MM.1S (cell line): ENCODE measurements at regions not wholly inside any gene's neighbourhood (a gene's known extent, or its start where the extent isn't known, plus 50 kb on each side); places are given as distances from the start of the nearest gene placed in this dataset.

ENCODE experiments used
- DNase-seq: peaks from one replicate; pipeline ENCODE4 v3.0.0-alpha.2; 2015
- H2AFZ ChIP-seq: fragments of 300-600 bp; sonication (generic); 2 replicates; pipeline ENCODE4 v1.6.0; 2016; ENCODE audit warnings: antibody characterized with exemption, low read length
- H3F3A ChIP-seq: fragments of 300-600 bp; sonication (generic); 2 replicates; pipeline ENCODE4 v1.6.1; 2016; ENCODE audit warnings: mild to moderate bottlenecking, antibody characterized with exemption, low read length, moderate library complexity, mixed read lengths; ENCODE audit not compliant: insufficient read depth
- H3K27ac ChIP-seq: fragments of 300-600 bp; sonication (generic); 2 replicates; pipeline ENCODE4 v1.5.1; 2016; ENCODE audit warnings: mild to moderate bottlenecking, low read length
- H3K27me3 ChIP-seq: fragments of 300-600 bp; sonication (generic); replicated peaks from 2 replicates; pipeline ENCODE4 v1.6.0; 2016; ENCODE audit warnings: low read length; ENCODE audit not compliant: insufficient read depth
- H3K36me3 ChIP-seq: fragments of 300-600 bp; sonication (generic); replicated peaks from 2 replicates; pipeline ENCODE4 v1.6.1; 2016; ENCODE audit warnings: mild to moderate bottlenecking, low read length, mixed read lengths; ENCODE audit not compliant: insufficient read depth
- H3K4me1 ChIP-seq: fragments of 300-600 bp; sonication (generic); 2 replicates; pipeline ENCODE4 v1.6.1; 2016; ENCODE audit warnings: low read length, mixed read lengths
- H3K4me2 ChIP-seq: fragments of 300-600 bp; sonication (generic); 2 replicates; pipeline ENCODE4 v1.6.0; 2016; ENCODE audit warnings: low read depth, low read length
- H3K4me3 ChIP-seq: fragments of 300-600 bp; sonication (generic); 2 replicates; pipeline ENCODE4 v1.5.1; 2016; ENCODE audit warnings: low read length, mixed read lengths
- H3K79me2 ChIP-seq: fragments of 300-600 bp; sonication (generic); 2 replicates; pipeline ENCODE4 v1.6.1; 2016; ENCODE audit warnings: mixed run types, low read length, mixed read lengths
- H3K9ac ChIP-seq: fragments of 300-600 bp; sonication (generic); 2 replicates; pipeline ENCODE4 v1.6.1; 2016; ENCODE audit warnings: low read length, mixed read lengths
- H3K9me2 ChIP-seq: fragments of 300-600 bp; sonication (generic); replicated peaks from 2 replicates; pipeline ENCODE4 v1.6.1; 2016; ENCODE audit warnings: mild to moderate bottlenecking, low read length, mixed read lengths; ENCODE audit not compliant: insufficient read depth
- H3K9me3 ChIP-seq: fragments of 300-600 bp; sonication (generic); replicated peaks from 2 replicates; pipeline ENCODE4 v1.6.1; 2016; ENCODE audit warnings: mild to moderate bottlenecking, low read length, mixed read lengths; ENCODE audit not compliant: insufficient read depth
- H4K20me1 ChIP-seq: fragments of 300-600 bp; sonication (generic); 2 replicates; pipeline ENCODE4 v1.6.1; 2016; ENCODE audit warnings: mild to moderate bottlenecking, low read length, moderate library complexity, mixed read lengths; ENCODE audit not compliant: insufficient read depth
- CTCF ChIP-seq: fragments of 300-600 bp; sonication (generic); IDR thresholded peaks from 2 replicates; pipeline ENCODE4 v1.5.1; 2016; ENCODE audit warnings: antibody characterized with exemption, low read length, mixed read lengths
- EZH2 ChIP-seq: fragments of 300-600 bp; sonication (generic); optimal IDR thresholded peaks from 2 replicates; pipeline ENCODE3; 2017; ENCODE audit warnings: low read depth, mild to moderate bottlenecking, antibody characterized with exemption, low read length, mixed read lengths
- EZH2phosphoT487 ChIP-seq: fragments of 300-600 bp; sonication (generic); IDR thresholded peaks from 2 replicates; pipeline ENCODE4 v1.6.1; 2018; ENCODE audit warnings: antibody characterized with exemption, low read length

DNA sequence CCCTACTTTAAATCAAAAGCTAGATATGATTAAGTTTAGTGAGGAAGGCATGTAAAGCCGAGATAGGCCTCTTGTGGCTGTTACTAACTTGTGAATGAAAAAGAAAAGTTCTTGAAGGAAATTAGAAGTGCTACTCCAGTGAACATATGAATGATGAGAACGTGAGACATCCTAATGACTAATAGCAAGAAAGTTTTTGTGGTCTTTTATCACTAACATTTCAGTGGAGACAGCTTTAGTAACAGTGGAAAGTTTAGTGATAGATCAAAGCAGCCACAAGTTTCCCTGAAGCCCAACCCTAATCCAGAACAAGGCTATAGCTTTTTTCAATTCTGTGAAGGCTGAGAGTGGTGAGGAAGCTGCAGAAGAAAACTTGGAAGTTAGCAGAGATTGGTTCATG, 73.6 kb upstream of the LRRC8B start:
- Histone ChIP-seq H3K4me1 (no peaks in the 10 kb centered on the region), H3K9ac (no peak overlapping the region), H3K27me3 (no peaks in the 10 kb centered on the region), H3K4me2 (no peak overlapping the region), H2AFZ (no peak overlapping the region), H3K27ac (no peak overlapping the region), H4K20me1 (no peaks in the 10 kb centered on the region), H3K36me3 (no peaks in the 10 kb centered on the region), H3F3A (no peaks in the 10 kb centered on the region), H3K9me3 (no peaks in the 10 kb centered on the region), H3K4me3 (no peak overlapping the region), H3K9me2 (no peaks in the 10 kb centered on the region), H3K79me2 (no peaks in the 10 kb centered on the region)
- TF ChIP-seq EZH2phosphoT487, result no peak
- DNase-seq, result peak; percentile 18

GRCh38 chr1:89453123-89453972, 71.3 kb upstream of the LRRC8B start:
- TF ChIP-seq CTCF (no peak), EZH2phosphoT487 (no peak), EZH2 (no peak)

GRCh38 chr1:89454845-89455521, 69.6 kb upstream of the LRRC8B start:
- Histone ChIP-seq H4K20me1 (no peaks in the 10 kb centered on the region), H3K9me2 (no peaks in the 10 kb centered on the region), H3K4me1 (no peaks in the 10 kb centered on the region), H3K79me2 (no peaks in the 10 kb centered on the region), H3K9me3 (no peaks in the 10 kb centered on the region), H2AFZ (0 out of 2 replicates have a peak overlapping the region, but pooled peaks have one; percentile 3), H3K27ac (no peak overlapping the region), H3K9ac (no peak overlapping the region), H3K36me3 (no peaks in the 10 kb centered on the region), H3K4me2 (no peak overlapping the region), H3K4me3 (no peak overlapping the region), H3K27me3 (no peaks in the 10 kb centered on the region), H3F3A (no peaks in the 10 kb centered on the region)
- peak; percentile 63 for DNase-seq
- peak; percentile 61 for TF ChIP-seq CTCF
- no peak for TF ChIP-seq EZH2phosphoT487
- TF ChIP-seq EZH2, result no peak

More at GRCh38 chr1:89453123-89453972, 71.3 kb upstream of the LRRC8B start:
- Histone ChIP-seq H4K20me1 (no peaks in the 10 kb centered on the region), H3K9ac (no peak overlapping the region), H3K4me3 (no peak overlapping the region), H3K4me1 (no peaks in the 10 kb centered on the region), H3K79me2 (no peaks in the 10 kb centered on the region), H3F3A (no peaks in the 10 kb centered on the region), H3K36me3 (no peaks in the 10 kb centered on the region), H2AFZ (no peak overlapping the region), H3K27ac (no peak overlapping the region), H3K4me2 (no peak overlapping the region), H3K9me3 (no peaks in the 10 kb centered on the region), H3K27me3 (no peaks in the 10 kb centered on the region), H3K9me2 (no peaks in the 10 kb centered on the region)
- DNase-seq, result no peak

DNA sequence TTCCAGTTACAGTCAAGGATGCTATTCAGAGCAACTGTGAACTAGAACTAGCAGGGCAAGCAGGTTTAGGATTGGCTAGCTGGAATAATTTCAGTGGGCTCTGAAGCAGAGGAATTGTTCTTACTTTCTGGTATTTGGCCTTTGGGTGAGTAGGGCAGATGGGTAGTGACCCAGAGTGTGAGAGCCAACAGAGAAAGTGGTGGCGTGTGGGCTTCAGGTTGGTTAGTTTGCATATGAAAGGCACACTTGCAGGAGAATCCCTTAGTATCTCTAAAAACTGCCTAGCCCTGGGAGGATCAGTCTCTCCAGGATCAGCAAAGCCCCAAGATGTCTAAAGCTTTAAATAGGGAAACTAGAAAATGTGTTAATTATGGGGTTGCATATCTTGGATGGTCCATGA, 67.6 kb upstream of the LRRC8B start:
- H4K20me1 ChIP-seq, result no peaks in the 10 kb centered on the region
- H3K79me2 ChIP-seq, result no peaks in the 10 kb centered on the region
- no peaks in the 10 kb centered on the region for H3K9me3 ChIP-seq
- TF ChIP-seq EZH2 (no peak), EZH2phosphoT487 (no peak), CTCF (no peak)
- no peak overlapping the region for H3K4me2 ChIP-seq
- no peaks in the 10 kb centered on the region for H3K36me3 ChIP-seq
- DNase-seq, result no peak
- H3F3A ChIP-seq, result no peaks in the 10 kb centered on the region
- no peaks in the 10 kb centered on the region for H3K27me3 ChIP-seq
- H3K4me3 ChIP-seq, result no peak overlapping the region
- no peak overlapping the region for H3K27ac ChIP-seq
- no peaks in the 10 kb centered on the region for H3K4me1 ChIP-seq
- no peak overlapping the region for H2AFZ ChIP-seq
- H3K9me2 ChIP-seq, result no peaks in the 10 kb centered on the region
- no peak overlapping the region for H3K9ac ChIP-seq
